GM06990 (cell line): ENCODE measurements at regions not wholly inside any gene's neighbourhood (a gene's known extent, or its start where the extent isn't known, plus 50 kb on each side); places are given as distances from the start of the nearest gene placed in this dataset.

Source experiments
- DNase-seq: peaks from one replicate; pipeline ENCODE4 v3.0.0-alpha.2; 2011; ENCODE audit not compliant: insufficient read length; ENCODE audit errors: extremely low read depth
- H3K27me3 ChIP-seq: replicated peaks from 2 replicates; pipeline ENCODE4 v1.6.0; 2011; ENCODE audit warnings: low read length; ENCODE audit not compliant: control insufficient read depth, insufficient read depth
- H3K36me3 ChIP-seq: 2 replicates; pipeline ENCODE4 v1.5.1; 2011; ENCODE audit warnings: low read length; ENCODE audit not compliant: control insufficient read depth, insufficient read depth
- H3K4me3 ChIP-seq: replicated peaks from 2 replicates; pipeline ENCODE4 v1.5.1; 2011; ENCODE audit warnings: low read depth, mild to moderate bottlenecking, control low read depth, low read length
- TF ChIP-seq, protein P1 (sequence below): IDR thresholded peaks from 2 replicates; pipeline ENCODE4 v1.5.1; 2011; ENCODE audit warnings: low read length, control low read depth, mild to moderate bottlenecking, inconsistent platforms; ENCODE audit not compliant: insufficient read depth, poor library complexity, severe bottlenecking

DNA sequence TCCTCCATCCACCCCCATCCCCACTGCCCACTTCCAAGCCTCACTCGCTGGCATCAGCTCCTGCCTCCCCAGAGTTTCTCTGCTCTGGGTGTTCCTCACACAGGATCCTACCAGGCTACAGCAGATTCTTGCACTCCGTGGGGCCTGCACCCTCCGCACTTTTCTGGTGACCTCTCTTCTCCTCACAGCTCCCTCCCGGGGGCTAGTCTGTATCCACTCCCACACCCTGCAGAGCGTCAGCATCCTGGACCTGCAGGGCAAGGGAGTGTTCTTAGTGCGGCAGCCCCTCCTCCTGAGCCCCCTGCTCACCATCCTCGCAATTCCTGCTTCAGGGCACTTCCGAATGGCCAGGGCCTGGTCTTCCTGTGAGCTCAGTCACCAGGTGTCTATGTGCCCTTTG lies 224.2 kb downstream of the DLL1 start:
- Histone ChIP-seq H3K27me3 (no peaks in the 10 kb centered on the region), H3K4me3 (no peak overlapping the region), H3K36me3 (no peaks in the 10 kb centered on the region)
- TF ChIP-seq, protein P1, sequence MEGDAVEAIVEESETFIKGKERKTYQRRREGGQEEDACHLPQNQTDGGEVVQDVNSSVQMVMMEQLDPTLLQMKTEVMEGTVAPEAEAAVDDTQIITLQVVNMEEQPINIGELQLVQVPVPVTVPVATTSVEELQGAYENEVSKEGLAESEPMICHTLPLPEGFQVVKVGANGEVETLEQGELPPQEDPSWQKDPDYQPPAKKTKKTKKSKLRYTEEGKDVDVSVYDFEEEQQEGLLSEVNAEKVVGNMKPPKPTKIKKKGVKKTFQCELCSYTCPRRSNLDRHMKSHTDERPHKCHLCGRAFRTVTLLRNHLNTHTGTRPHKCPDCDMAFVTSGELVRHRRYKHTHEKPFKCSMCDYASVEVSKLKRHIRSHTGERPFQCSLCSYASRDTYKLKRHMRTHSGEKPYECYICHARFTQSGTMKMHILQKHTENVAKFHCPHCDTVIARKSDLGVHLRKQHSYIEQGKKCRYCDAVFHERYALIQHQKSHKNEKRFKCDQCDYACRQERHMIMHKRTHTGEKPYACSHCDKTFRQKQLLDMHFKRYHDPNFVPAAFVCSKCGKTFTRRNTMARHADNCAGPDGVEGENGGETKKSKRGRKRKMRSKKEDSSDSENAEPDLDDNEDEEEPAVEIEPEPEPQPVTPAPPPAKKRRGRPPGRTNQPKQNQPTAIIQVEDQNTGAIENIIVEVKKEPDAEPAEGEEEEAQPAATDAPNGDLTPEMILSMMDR = no peak
- DNase-seq = no peak

DNA sequence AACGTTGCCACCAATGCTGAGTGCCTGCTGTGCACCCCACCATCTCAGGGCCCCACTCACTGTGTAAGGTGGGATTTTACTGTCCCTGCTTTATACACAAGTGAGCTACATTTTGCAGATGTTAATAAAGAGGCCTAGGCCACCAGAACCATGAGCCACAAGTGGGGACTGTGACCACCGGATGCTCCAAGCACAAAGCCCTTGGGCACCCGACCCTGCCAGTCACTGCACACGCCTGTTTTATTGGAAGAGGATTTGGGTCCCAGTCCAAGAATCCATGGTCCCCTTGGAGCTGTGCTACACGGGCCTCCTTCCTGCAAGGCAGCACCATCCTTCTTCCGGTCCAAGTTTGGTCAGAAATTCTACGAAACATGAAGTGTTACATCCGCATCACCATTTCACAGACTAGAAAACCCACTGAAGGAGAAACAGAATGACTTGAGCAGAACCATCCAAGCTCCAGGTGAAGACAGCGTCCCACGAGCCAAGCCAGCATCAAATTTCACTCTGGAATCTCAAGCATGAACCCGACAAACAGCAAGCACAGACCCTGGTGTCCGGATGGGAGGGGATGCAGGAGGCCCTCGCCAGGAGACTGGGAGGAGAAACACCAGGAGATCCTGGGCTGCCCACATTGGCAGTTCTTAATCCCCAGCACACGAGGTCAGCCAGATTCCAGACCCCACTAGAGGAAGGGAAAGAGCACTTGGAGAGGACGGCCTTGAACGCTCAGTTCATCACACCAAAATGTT lies 226.9 kb downstream of the DLL1 start:
- TF ChIP-seq, protein P1 = no peak
- Histone ChIP-seq H3K4me3 (no peak overlapping the region), H3K27me3 (no peaks in the 10 kb centered on the region), H3K36me3 (no peaks in the 10 kb centered on the region)
- DNase-seq = no peak

DNA sequence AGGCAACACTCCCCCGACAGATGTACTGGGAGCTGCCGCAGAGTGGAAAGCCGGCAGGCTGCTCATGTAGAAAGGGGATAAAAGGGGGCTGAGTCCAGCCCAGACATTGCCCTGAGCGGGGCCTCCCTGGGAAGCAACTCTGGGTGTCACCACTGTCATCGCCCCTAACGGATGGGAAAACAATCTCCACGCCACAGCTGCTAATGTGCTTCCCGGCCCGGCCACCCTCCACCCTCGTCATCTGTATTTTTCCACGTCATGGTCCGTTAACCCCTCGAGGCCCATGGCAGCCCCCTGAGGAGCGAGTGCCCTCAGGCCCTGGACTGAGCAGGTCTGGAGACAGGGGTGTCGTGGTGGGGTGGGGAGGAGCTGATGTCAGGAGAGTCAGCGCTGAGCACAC lies 227.4 kb downstream of the DLL1 start:
- TF ChIP-seq, protein P1 = no peak
- no peak overlapping the region for H3K4me3 ChIP-seq
- no peaks in the 10 kb centered on the region for H3K36me3 ChIP-seq
- no peak for DNase-seq
- no peaks in the 10 kb centered on the region for H3K27me3 ChIP-seq

DNA sequence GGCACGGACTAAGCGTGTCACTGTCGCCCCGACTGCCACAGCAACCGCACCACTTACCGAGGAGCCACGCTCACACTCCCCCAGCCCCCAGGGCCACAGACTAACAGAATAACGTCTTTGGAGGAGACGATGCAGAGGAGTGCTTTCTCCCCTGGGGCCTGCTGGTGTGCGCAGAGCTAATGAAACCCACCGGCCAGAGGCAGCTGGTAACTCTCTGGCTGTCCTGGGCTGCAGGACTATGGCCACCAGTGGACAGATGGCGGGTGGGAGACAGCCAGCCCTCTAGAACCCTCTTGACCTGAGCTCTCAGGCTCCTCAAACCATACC lies 228.0 kb downstream of the DLL1 start:
- TF ChIP-seq, protein P1 = no peak
- no peak for DNase-seq
- no peaks in the 10 kb centered on the region for H3K27me3 ChIP-seq
- H3K4me3 ChIP-seq = no peak overlapping the region
- no peaks in the 10 kb centered on the region for H3K36me3 ChIP-seq

DNA sequence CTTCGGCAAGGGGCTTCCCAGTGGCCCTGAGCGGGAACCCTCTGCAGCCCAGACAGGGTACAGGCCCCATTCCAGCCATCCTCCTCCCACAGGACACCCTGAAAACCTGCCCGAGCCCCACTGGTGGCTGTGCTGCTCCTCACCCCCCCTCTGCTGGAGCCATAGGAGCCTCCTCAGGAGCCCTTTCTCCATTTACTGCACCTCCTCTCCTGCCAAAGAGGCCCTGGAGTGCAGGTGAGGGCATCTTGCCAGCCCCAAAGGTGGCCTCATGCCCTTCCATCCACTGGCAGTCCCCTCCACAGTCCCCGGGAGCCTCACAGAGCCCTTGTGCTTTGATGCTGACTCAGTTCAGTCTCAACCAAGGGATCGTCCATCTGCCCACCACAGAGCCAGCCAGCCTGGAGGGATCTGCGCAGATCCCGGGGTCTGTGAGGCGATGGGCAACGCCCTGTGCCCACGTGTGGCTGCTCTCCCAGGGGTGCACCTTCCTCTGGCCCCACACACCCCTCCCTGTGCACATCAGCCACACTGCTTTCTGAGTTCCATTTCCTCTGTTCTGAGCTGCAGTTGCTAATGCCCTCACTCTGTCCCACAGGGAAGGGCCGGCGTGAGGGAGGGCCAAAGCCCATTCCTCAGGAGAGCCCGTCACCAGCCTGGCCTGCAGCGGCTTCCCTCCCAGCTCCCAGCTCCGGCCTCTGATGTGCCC lies 228.5 kb downstream of the DLL1 start:
- no peak overlapping the region for H3K4me3 ChIP-seq

More for the DNA sequence above, 228.5 kb downstream of the DLL1 start:
- DNase-seq = no peak
- Histone ChIP-seq H3K36me3 (no peaks in the 10 kb centered on the region), H3K27me3 (no peaks in the 10 kb centered on the region)
- TF ChIP-seq, protein P1 = no peak
